K562 (cell line): ENCODE measurements at regions not wholly inside any gene's neighbourhood (a gene's known extent, or its start where the extent isn't known, plus 50 kb on each side); places are given as distances from the start of the nearest gene placed in this dataset.

Source experiments
- ATAC-seq: fragments of 200-7000 bp; cut with Tn5 transposase; 3 replicates; pipeline ENCODE4 v1.9.1; 2020; ENCODE audit warnings: moderate library complexity
- BruUV-seq: library from RNA; stranded (reverse); fragments of 400-500 nt; replicated peaks from 2 replicates; lab custom pipeline; 2021; lab: Mats Ljungman, UMichigan
- CTCF ChIA-PET: fragments of 300-600 bp; formaldehyde crosslinking; extraction: SDS; loops from one replicate; lab custom pipeline; 2021; ENCODE audit warnings: low intra/inter-chr PET ratio; lab: Yijun Ruan, JAX
- POLR2A ChIA-PET: fragments of 300-600, 350-650 bp; sonication (Branson Sonifier 250); formaldehyde crosslinking; extraction: SDS; loops from one replicate; lab custom pipeline; 2021; ENCODE audit warnings: antibody characterized with exemption, inconsistent platforms; lab: Yijun Ruan, JAX
- DNase-seq, 4 experiments: peaks; one replicate each; pipeline versions ENCODE4 v3.0.0 to v3.0.0-alpha.2; 2011 to 2018; ENCODE audit warnings: low spot score in 3 of 4, mixed read lengths in 3 of 4; ENCODE audit errors: extremely low read depth in 1 of 4
- FAIRE-seq: peaks from 2 replicates; lab custom pipeline; 2011; peaks lifted over from hg19 to GRCh38; lab: Jason Lieb, UNC
- H2AFZ ChIP-seq: 2 replicates; pipeline ENCODE4 v1.6.0; 2011; ENCODE audit warnings: low read depth, low read length, control low read depth, inconsistent platforms
- H3K27ac ChIP-seq: fragments of 200-600 bp; 3 replicates; pipeline ENCODE4 v1.8.0; 2011; ENCODE audit warnings: low read depth, mild to moderate bottlenecking, control low read depth, inconsistent platforms, low read length, moderate library complexity, mixed read lengths; ENCODE audit errors: extremely low read depth
- H3K27me3 ChIP-seq, 2 experiments: fragments of 300-600 bp in 1 of 2; 2 replicates in 1 of 2; 3 replicates in 1 of 2; pipeline versions ENCODE4 v1.6.0 to v1.8.0; 2011; ENCODE audit warnings: inconsistent platforms in 2 of 2, low read length in 2 of 2, mild to moderate bottlenecking in 1 of 2, mixed read lengths in 1 of 2, moderate library complexity in 1 of 2; ENCODE audit not compliant: control insufficient read depth in 2 of 2, insufficient read depth in 2 of 2
- H3K36me3 ChIP-seq: fragments of 300-600 bp; 3 replicates; pipeline ENCODE4 v1.8.0; 2011; ENCODE audit warnings: mild to moderate bottlenecking, low read length, inconsistent platforms; ENCODE audit not compliant: control insufficient read depth, insufficient read depth
- H3K4me1 ChIP-seq, 2 experiments: fragments of 200-600 bp in 1 of 2; replicated peaks in 1 of 2; 2 replicates in 1 of 2; 3 replicates in 1 of 2; pipeline versions ENCODE4 v1.5.1 to v1.8.0; 2011; ENCODE audit warnings: inconsistent platforms in 2 of 2, low read length in 2 of 2, mild to moderate bottlenecking in 1 of 2, mixed read lengths in 1 of 2, moderate library complexity in 1 of 2; ENCODE audit not compliant: control insufficient read depth in 2 of 2, insufficient read depth in 2 of 2
- H3K4me2 ChIP-seq: 2 replicates; pipeline ENCODE4 v1.6.1; 2011; ENCODE audit warnings: low read length, control low read depth, inconsistent platforms, mixed read lengths; ENCODE audit not compliant: insufficient read depth
- H3K4me3 ChIP-seq: fragments of 200-600 bp; sonication (generic), shearing (Covaris generic); 2 replicates; pipeline ENCODE4 v1.5.1; 2016; ENCODE audit warnings: control low read depth, inconsistent platforms
- H3K79me2 ChIP-seq: fragments of 200-600 bp; 3 replicates; pipeline ENCODE4 v1.8.0; 2011; ENCODE audit warnings: low read length, inconsistent platforms; ENCODE audit not compliant: control insufficient read depth, insufficient read depth
- H3K9ac ChIP-seq, 2 experiments: 2 replicates each; pipeline versions ENCODE4 v1.6.0 to v1.6.1; 2011; ENCODE audit warnings: low read depth in 2 of 2, low read length in 2 of 2, control low read depth in 1 of 2, inconsistent platforms in 1 of 2, mild to moderate bottlenecking in 1 of 2, mixed read lengths in 1 of 2; ENCODE audit not compliant: insufficient read depth in 1 of 2
- H3K9me1 ChIP-seq: one replicate; pipeline ENCODE4 v1.6.0; 2011; ENCODE audit warnings: inconsistent platforms, mild to moderate bottlenecking, low read length, moderate library complexity; ENCODE audit not compliant: control insufficient read depth, insufficient read depth
- H3K9me3 ChIP-seq: replicated peaks from 2 replicates; pipeline ENCODE4 v1.5.1; 2011; ENCODE audit warnings: low read depth, low read length, inconsistent platforms; ENCODE audit not compliant: control insufficient read depth, insufficient read depth
- H4K20me1 ChIP-seq: replicated peaks from 2 replicates; pipeline ENCODE4 v1.6.1; 2011; ENCODE audit warnings: low read length, inconsistent platforms, mixed read lengths; ENCODE audit not compliant: control insufficient read depth, insufficient read depth
- FUS ChIP-seq: fragments of 200-400 bp; formaldehyde crosslinking; optimal IDR thresholded peaks from 2 replicates; pipeline ENCODE3; 2017; ENCODE audit warnings: low read depth, low read length
- LEF1 ChIP-seq: fragments of 450-650 bp; IDR thresholded peaks from 2 replicates; pipeline ENCODE4 v1.6.1; 2016; ENCODE audit warnings: mild to moderate bottlenecking
- NFXL1 ChIP-seq: fragments of 450-650 bp; formaldehyde crosslinking; IDR thresholded peaks from 2 replicates; pipeline ENCODE4 v1.4.0; 2021; ENCODE audit warnings: mild to moderate bottlenecking
- RBM22 ChIP-seq: fragments of 200-400 bp; formaldehyde crosslinking; IDR thresholded peaks from 2 replicates; pipeline ENCODE4 v1.6.1; 2018; ENCODE audit warnings: low read length, low read depth; ENCODE audit not compliant: poor library complexity, severe bottlenecking
- RNF2 ChIP-seq: sonication (generic); IDR thresholded peaks from 2 replicates; pipeline ENCODE4 v1.6.1; 2016
- SMARCE1 ChIP-seq: fragments of 450-650 bp; IDR thresholded peaks from 2 replicates; pipeline ENCODE4 v1.7.1; 2016; ENCODE audit warnings: mild to moderate bottlenecking
- TBL1XR1 ChIP-seq, 2 experiments: IDR thresholded peaks; 2 replicates each; pipeline ENCODE4 v1.6.1; 2012; ENCODE audit warnings: improper control_type of control experiment in 2 of 2, low read length in 2 of 2, mild to moderate bottlenecking in 1 of 2
- ZNF586 ChIP-seq: fragments of 450-650 bp; formaldehyde crosslinking; conservative IDR thresholded peaks from 2 replicates; pipeline ENCODE4 v1.4.0; 2020; ENCODE audit warnings: mild to moderate bottlenecking, moderate library complexity
- ZNF780A ChIP-seq: fragments of 250-450 bp; sonication (Bioruptor Pico); IDR thresholded peaks from 2 replicates; pipeline ENCODE4 v1.5.0; 2021; ENCODE audit warnings: mild to moderate bottlenecking
- WGBS: fragments of 100-300 bp; shearing (Covaris generic); methylation state at CpG from one replicate; pipeline ENCODE4 v1.1.6; 2016; ENCODE audit warnings: low coverage, mixed read lengths; ENCODE audit not compliant: insufficient coverage; ENCODE audit errors: missing lambda C conversion rate; 5-methylcytosine and 5-hydroxymethylcytosine counted together
- in situ Hi-C: fragments of 300-500 bp; cut with MboI; formaldehyde crosslinking; loops from 4 replicates; pipeline ENCODE4 v1.15.0; 2018; ENCODE audit warnings: inconsistent platforms, mixed read lengths
- intact Hi-C: fragments of 100-400 bp; cut with micrococcal nuclease; formaldehyde crosslinking; loops from 2 replicates; pipeline ENCODE4 v1.14.2; 2022
- TF ChIP-seq, protein P1 (sequence below): sonication (generic); formaldehyde crosslinking; IDR thresholded peaks from 2 replicates; pipeline ENCODE4 v1.8.1; 2023; ENCODE audit warnings: missing genetic modification reagents, mild to moderate bottlenecking, borderline replicate concordance

- Histone ChIP-seq H2AFZ (no peak overlapping the region), H3K4me3 (no peak overlapping the region), H4K20me1 (no peaks in the 10 kb centered on the region), H3K36me3 (no peaks in the 10 kb centered on the region), H3K9me3 (no peaks in the 10 kb centered on the region), H3K27me3 (no peaks in the 10 kb centered on the region), H3K9ac (no peak overlapping the region), H3K4me2 (no peak overlapping the region), H3K79me2 (no peaks in the 10 kb centered on the region), H3K9me1 (no peaks in the 10 kb centered on the region), H3K27ac (no peak overlapping the region), H3K4me1 (no peaks in the 10 kb centered on the region)
- FAIRE-seq (no peak), ATAC-seq (no peak), DNase-seq (no peak)
- no TSS peak for BruUV-seq
- intact Hi-C loops = no loop called here
- CTCF ChIA-PET = no interaction called here
- POLR2A ChIA-PET = no interaction called here
- 0% methylated on average over 4 of the region's 4 CpGs for WGBS
- in situ Hi-C loops = no loop called here
- no peak for TF ChIP-seq NFXL1 (CRISPR knock-in tag)
- no peak for TF ChIP-seq FUS
- TF ChIP-seq TBL1XR1 (IDR thresholded peaks at IDR 0.05; ENCODE audit: low read length in 2 of 2) = no peak
- TF ChIP-seq RNF2 = no peak
- TF ChIP-seq RBM22 = no peak
- no peak for TF ChIP-seq SMARCE1
- no peak for TF ChIP-seq ZNF780A
- no peak for TF ChIP-seq LEF1
- no peak for TF ChIP-seq ZNF586
- TF ChIP-seq, protein P1, sequence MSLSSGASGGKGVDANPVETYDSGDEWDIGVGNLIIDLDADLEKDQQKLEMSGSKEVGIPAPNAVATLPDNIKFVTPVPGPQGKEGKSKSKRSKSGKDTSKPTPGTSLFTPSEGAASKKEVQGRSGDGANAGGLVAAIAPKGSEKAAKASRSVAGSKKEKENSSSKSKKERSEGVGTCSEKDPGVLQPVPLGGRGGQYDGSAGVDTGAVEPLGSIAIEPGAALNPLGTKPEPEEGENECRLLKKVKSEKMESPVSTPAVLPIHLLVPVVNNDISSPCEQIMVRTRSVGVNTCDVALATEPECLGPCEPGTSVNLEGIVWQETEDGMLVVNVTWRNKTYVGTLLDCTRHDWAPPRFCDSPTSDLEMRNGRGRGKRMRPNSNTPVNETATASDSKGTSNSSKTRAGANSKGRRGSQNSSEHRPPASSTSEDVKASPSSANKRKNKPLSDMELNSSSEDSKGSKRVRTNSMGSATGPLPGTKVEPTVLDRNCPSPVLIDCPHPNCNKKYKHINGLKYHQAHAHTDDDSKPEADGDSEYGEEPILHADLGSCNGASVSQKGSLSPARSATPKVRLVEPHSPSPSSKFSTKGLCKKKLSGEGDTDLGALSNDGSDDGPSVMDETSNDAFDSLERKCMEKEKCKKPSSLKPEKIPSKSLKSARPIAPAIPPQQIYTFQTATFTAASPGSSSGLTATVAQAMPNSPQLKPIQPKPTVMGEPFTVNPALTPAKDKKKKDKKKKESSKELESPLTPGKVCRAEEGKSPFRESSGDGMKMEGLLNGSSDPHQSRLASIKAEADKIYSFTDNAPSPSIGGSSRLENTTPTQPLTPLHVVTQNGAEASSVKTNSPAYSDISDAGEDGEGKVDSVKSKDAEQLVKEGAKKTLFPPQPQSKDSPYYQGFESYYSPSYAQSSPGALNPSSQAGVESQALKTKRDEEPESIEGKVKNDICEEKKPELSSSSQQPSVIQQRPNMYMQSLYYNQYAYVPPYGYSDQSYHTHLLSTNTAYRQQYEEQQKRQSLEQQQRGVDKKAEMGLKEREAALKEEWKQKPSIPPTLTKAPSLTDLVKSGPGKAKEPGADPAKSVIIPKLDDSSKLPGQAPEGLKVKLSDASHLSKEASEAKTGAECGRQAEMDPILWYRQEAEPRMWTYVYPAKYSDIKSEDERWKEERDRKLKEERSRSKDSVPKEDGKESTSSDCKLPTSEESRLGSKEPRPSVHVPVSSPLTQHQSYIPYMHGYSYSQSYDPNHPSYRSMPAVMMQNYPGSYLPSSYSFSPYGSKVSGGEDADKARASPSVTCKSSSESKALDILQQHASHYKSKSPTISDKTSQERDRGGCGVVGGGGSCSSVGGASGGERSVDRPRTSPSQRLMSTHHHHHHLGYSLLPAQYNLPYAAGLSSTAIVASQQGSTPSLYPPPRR (CRISPR knock-in tag) = no peak
Observed at GRCh38 chr3:7999384-7999783, 502.2 kb upstream of the LMCD1 start.
